ENCODE measurements at regions not wholly inside any gene's neighbourhood (a gene's known extent, or its start where the extent isn't known, plus 50 kb on each side); places are given as distances from the start of the nearest gene placed in this dataset.

GRCh38 chr4:143782521-143782920, 82.0 kb upstream of the FREM3 start:
- Histone ChIP-seq H3K4me3 (no peak overlapping the region), H3K27ac (replicated peaks in 1 of 4) (no peak overlapping the region), H3K36me3 (no peaks in the 10 kb centered on the region), H3K27me3 (no peaks in the 10 kb centered on the region), H3K9me3 (peaks cover 0 to 4% (median 0%) of the 10 kb centered on the region in 4 donors), H3K4me1 (no peaks in the 10 kb centered on the region)
- intact Hi-C loops (cut with DNase I): no loop called here
- WGBS: 63% methylated on average over 1 of the region's 1 CpG
- TF ChIP-seq EP300 (IDR thresholded peaks at IDR 0.05): no peak
- no peak for TF ChIP-seq CTCF (IDR thresholded peaks at IDR 0.05)
- TF ChIP-seq POLR2AphosphoS5 (IDR thresholded peaks at IDR 0.05): no peak
- no peak for DNase-seq (ENCODE audit: extremely low spot score)

- Histone ChIP-seq H3K36me3 (no peaks in the 10 kb centered on the region), H3K9me3 (peaks cover 0 to 7% (median 3%) of the 10 kb centered on the region in 4 donors), H3K27ac (replicated peaks in 1 of 4) (no peak overlapping the region), H3K4me1 (no peaks in the 10 kb centered on the region), H3K27me3 (no peaks in the 10 kb centered on the region), H3K4me3 (no peak overlapping the region)
- 80% methylated on average over 8 of the region's 8 CpGs for WGBS
- intact Hi-C loops (cut with DNase I): no loop called here
- TF ChIP-seq EP300 (IDR thresholded peaks at IDR 0.05): no peak
- peak in 2 of 3 experiments; percentile 27 to 49 for TF ChIP-seq CTCF (IDR thresholded peaks at IDR 0.05)
- no peak for DNase-seq (ENCODE audit: extremely low spot score)
Observed at GRCh38 chr4:143773998-143774895, 73.8 kb upstream of the FREM3 start.

GRCh38 chr4:143771269-143771668, 70.8 kb upstream of the FREM3 start:
- intact Hi-C loops (cut with DNase I): no loop called here
- no peak overlapping the region for H3K4me3 ChIP-seq
- H3K27ac ChIP-seq (replicated peaks in 1 of 4): no peak overlapping the region
- H3K27me3 ChIP-seq: no peaks in the 10 kb centered on the region
- H3K9me3 ChIP-seq: peaks cover 0 to 7% (median 3%) of the 10 kb centered on the region in 4 donors
- no peaks in the 10 kb centered on the region for H3K4me1 ChIP-seq
- no peak for DNase-seq (ENCODE audit: extremely low spot score)
- TF ChIP-seq POLR2A (IDR thresholded peaks at IDR 0.05; ENCODE audit: low read depth): no peak
- no peak for TF ChIP-seq POLR2AphosphoS5 (IDR thresholded peaks at IDR 0.05)
- no peak for TF ChIP-seq EP300 (IDR thresholded peaks at IDR 0.05)
- TF ChIP-seq CTCF (IDR thresholded peaks at IDR 0.05): no peak
- no peaks in the 10 kb centered on the region for H3K36me3 ChIP-seq

- H3K4me1 ChIP-seq: no peaks in the 10 kb centered on the region
- no peak overlapping the region for H3K27ac ChIP-seq (replicated peaks in 1 of 4)
- DNase-seq (ENCODE audit: extremely low spot score): no peak
- no peak overlapping the region for H3K4me3 ChIP-seq
- peak; percentile 13 to 25 for TF ChIP-seq POLR2AphosphoS5 (IDR thresholded peaks at IDR 0.05)
- TF ChIP-seq POLR2A (IDR thresholded peaks at IDR 0.05; ENCODE audit: low read depth): no peak
- no peaks in the 10 kb centered on the region for H3K36me3 ChIP-seq
- peaks cover 0 to 6% (median 3%) of the 10 kb centered on the region in 4 donors for H3K9me3 ChIP-seq
- WGBS: 49% methylated on average over 5 of the region's 5 CpGs
- no peaks in the 10 kb centered on the region for H3K27me3 ChIP-seq
- intact Hi-C loops (cut with DNase I): no loop called here
Observed at GRCh38 chr4:143768007-143768591, 67.6 kb upstream of the FREM3 start.

DNA sequence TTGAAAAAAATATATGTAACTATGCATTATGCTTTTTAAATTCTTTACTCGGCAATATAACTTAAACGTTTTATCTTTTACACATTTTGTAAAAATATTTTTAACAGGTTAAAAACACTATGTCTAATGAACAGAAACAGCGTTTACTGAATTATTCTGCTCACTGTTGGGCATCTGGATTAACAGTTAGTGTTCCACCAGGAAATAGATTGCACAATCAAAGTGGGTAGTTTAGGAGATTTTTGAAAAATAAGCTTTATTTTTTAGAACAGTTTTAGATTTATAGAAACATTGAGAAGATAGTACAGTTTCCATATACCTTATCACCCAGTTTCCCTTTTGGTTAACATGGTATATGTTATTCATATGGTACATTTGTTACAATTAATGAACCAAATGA, 63.1 kb upstream of the FREM3 start:
- no peak overlapping the region for H3K4me3 ChIP-seq
- H3K27me3 ChIP-seq: no peaks in the 10 kb centered on the region
- WGBS: 79% methylated on average over 3 of the region's 3 CpGs
- no peaks in the 10 kb centered on the region for H3K36me3 ChIP-seq
- DNase-seq (ENCODE audit: extremely low spot score): no peak
- intact Hi-C loops (cut with DNase I): no loop called here
- no peaks in the 10 kb centered on the region for H3K9me3 ChIP-seq
- H3K4me1 ChIP-seq: peaks cover 0 to 7% (median 2%) of the 10 kb centered on the region in 4 donors
- TF ChIP-seq POLR2A (IDR thresholded peaks at IDR 0.05; ENCODE audit: low read depth) (no peak), EP300 (IDR thresholded peaks at IDR 0.05) (no peak), POLR2AphosphoS5 (IDR thresholded peaks at IDR 0.05) (no peak), CTCF (IDR thresholded peaks at IDR 0.05) (no peak)
- no peak overlapping the region for H3K27ac ChIP-seq (replicated peaks in 1 of 4)
